GM18909 (cell line): ENCODE measurements at regions not wholly inside any gene's neighbourhood (a gene's known extent, or its start where the extent isn't known, plus 50 kb on each side); places are given as distances from the start of the nearest gene placed in this dataset.

ENCODE experiments used
- ATAC-seq: cut with Tn5 transposase; IDR thresholded peaks from one replicate; pipeline ENCODE4 v1.9.1; 2021; ENCODE audit warnings: mild to moderate bottlenecking; ENCODE audit not compliant: unreplicated experiment, poor library complexity

GRCh38 chr14:82104013-82104412, 570.4 kb upstream of the SEL1L start:
- no peak for ATAC-seq

DNA sequence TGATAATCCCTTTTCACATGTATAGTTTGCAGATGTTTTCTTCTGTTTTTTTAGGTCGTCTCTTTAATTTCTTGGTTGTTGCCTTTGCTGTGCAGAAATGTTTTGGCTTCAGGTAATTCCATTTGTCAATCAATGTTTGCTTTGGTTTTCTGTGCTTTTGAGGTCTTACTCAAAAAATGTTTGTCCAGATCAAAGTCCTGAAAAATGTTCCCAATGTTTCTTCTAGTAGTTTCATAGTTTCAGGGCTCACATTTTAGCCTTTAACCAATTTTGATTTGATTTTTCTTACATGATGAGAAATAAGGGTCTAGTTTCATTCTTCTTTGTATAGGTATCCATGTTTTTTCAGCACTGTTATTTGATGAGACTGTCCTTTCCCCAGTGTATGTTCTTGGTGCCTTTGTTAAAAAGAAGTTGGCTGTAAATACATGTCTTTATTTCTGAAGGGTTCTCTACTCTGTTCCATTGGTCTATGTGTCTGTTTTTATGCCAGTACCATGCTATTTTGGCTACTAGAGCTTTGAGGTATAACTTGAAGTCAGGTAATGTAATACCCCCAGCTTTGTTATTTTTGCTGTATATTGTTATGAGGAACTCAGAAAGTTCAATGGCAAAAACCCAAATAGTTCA, 578.7 kb upstream of the SEL1L start:
- no peak for ATAC-seq

- no peak for ATAC-seq
Measured at GRCh38 chr14:82113007-82113406, 579.4 kb upstream of the SEL1L start.

- ATAC-seq = no peak
Measured at GRCh38 chr14:82113710-82114109, 580.1 kb upstream of the SEL1L start.

DNA sequence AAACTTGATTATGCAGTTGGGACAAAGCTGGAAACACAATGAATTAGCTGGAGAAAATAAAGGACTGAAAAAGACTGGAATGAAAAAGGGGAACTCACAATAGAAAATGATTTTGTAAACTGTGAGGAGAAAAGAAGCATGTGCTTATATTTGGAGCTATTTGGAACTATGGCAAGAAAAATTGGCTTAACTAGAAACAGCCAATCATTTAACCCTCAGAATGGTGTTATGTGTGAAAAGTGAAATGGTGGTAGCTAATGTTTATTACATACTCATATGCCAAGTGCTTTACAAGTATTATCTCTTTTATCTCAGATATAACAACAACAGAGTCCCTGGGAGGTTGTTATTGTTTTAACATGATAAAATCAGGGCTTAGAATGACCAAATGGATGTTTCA, 583.1 kb upstream of the SEL1L start:
- no peak for ATAC-seq

GRCh38 chr14:82122655-82123054, 589.0 kb upstream of the SEL1L start:
- ATAC-seq = no peak

- ATAC-seq = no peak
Measured at GRCh38 chr14:82124511-82124910, 590.9 kb upstream of the SEL1L start.

DNA sequence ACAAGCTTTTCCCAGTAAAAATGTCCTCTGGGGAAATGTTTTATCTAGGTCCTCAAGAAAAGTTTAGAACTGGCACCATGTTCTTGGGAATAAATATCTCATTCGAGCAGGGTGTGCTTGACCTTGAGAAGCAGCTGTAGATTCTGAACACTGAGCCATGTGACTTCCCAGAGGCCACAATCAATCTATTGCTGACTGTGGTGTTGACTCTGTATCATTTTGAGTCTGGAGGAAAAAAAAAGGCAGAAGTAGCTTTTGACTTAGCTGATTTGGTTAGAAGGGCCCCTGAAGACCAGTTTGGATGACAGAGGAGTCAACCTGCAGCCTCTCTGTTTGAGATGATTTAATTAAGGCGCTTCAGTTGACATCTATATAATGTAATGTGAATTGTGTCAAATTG, 592.4 kb upstream of the SEL1L start:
- no peak for ATAC-seq

DNA sequence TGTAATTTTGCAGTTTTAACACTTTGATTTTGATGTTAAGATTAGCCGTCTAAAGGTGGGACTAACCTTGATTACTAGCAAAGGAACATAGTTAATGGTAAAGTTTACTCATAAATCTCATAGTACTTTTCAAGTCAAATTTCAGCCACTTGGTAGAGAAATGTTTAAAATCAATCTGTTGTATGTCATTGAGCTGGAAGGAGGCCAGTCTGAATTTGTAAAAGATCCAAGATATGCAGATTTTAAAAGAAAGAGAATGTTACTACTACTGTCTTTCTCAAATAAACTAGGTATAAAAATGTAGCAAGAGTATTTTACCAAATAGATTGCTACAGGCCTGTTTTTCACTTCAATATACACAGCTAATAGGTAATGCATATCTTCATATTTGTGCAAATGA, 600.8 kb upstream of the SEL1L start:
- ATAC-seq = no peak

DNA sequence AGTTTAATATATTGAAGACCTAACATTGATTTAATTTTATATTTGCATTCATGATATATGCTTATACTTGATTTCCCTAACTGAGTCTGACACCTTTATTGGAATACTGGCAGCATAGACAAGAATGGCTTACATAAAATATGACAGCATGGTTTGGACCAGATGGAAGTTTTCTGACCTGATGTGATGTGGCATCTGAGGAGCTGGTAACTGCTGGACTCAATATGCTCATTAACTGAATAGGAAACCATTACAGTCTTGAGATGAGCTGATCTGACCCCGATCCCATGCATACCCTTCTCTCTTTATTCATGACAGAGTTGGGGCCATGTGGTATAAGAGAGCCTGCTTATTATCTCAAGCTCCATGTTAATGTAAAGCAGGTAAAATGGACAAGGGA, 604.8 kb upstream of the SEL1L start:
- no peak for ATAC-seq

GRCh38 chr14:82146846-82147245, 613.2 kb upstream of the SEL1L start:
- no peak for ATAC-seq

DNA sequence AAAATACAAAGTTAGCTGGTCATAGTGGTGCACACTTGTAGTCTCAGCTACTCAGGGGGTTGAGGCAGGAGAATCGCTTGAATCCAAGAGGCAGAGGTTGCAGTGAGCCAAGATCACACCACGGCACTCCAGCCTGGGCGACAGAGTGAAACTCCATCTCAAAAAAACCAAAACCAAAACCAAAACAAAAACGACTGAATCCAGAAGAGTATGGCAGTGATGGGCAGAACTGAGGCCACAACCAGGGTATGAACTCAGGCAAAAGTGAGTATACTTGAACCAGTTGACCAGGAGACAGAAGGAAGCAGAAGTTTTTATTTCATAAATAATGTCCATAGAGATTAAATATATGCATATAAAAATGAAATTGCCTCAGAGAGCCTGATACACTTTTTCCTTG, 620.0 kb upstream of the SEL1L start:
- no peak for ATAC-seq

DNA sequence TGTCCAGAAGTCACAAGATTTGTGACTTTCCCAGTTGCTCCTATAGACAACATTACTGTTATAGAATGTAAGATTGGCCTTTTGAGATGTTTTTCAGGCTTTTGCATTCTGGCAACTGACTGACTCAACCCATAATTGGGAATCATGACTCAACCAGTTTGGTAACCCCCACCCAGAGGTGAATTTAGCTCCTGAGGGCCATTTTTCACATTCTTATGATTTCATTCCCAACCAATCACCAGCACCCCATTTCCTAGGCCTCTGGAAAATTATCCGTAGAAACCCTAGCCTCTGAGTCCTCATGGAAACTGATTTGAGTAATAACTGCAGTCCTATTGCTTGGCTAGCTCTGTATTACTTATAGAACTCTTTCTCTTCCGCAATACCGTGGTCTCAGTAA, 626.0 kb upstream of the SEL1L start:
- no peak for ATAC-seq

- no peak for ATAC-seq
Measured at GRCh38 chr14:82180139-82180538, 646.5 kb upstream of the SEL1L start.

- ATAC-seq = no peak
Measured at GRCh38 chr14:82182646-82183045, 649.0 kb upstream of the SEL1L start.

DNA sequence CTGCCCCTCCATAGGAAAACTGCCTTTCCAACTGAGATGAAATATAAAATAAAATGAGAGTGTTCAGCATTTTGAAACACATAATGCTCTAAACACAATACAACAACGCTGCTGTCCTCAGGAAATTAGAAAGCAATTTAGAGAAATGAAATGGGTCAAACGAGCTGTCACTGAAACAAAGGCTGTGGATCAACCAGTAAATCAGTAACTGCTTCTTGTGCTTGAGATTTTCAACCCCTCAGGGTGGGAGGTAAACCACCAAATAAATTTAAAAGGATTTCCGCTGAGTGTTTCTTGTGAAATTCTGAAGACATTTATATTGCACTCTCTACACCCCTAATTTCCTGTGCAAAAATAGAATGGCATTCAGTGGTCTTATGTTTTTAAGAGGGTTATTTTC, 657.1 kb upstream of the SEL1L start:
- no peak for ATAC-seq

DNA sequence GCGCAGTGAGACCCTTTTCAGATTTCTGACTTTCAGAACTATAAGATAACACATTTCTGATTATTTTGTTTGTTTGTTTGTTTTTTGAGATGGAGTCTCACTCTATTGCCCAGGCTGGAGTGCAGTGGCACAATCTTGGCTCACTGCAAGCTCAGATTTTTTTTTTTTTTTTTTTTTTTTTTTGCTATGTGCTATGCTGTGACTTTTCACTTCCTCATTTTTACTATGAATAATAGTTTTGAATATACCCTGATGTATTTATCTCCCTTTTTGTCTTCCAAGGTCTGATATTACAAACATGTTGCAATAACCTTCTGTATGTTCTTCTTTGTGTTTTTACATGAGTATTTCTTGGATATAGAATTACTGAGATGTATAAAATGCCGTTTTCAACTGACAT, 658.7 kb upstream of the SEL1L start:
- ATAC-seq = no peak

GRCh38 chr14:82223276-82223675, 689.6 kb upstream of the SEL1L start:
- no peak for ATAC-seq

- no peak for ATAC-seq
Measured at GRCh38 chr14:82224610-82225009, 691.0 kb upstream of the SEL1L start.

DNA sequence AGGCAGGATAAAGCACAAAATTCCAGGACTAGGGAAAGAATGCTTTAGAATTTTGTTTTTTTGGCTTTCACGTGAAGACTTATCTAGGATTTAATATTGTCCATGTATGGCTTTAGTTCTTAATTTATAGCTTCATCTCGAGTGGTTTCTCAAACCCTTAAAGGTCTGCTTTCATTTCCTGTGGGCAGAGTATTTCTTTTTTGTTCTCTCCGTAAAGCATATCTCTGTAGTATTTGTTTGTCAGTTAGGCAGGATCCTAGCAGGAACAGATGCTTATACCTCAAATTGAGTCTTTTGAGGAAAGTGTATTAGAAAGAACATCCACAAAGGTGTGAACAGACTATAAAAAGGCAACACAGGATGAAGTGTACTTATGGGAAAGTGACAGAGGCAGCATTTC, 697.1 kb upstream of the SEL1L start:
- ATAC-seq = no peak

DNA sequence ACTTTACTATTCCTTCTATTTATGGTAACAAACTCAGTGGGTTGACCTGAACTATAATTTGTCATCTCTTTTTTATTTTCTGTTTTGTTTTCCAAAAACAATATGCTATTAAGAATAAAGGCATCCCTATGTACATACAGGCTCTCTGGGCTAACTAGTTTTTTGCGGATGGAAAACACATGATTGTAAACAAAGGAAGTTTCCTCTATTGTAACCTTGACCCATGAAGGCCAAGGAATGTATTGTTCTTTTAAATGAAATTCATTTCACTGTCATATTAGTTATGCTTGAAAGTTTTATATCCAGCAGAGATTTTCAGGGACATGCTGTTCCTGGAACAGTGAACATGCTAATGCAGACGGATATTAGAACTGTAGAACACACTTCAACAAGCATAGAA, 705.0 kb upstream of the SEL1L start:
- ATAC-seq = no peak

- no peak for ATAC-seq
Measured at GRCh38 chr14:82239223-82239622, 705.6 kb upstream of the SEL1L start.

- ATAC-seq = no peak
Measured at GRCh38 chr14:82244791-82245190, 711.1 kb upstream of the SEL1L start.
